ENCODE measurements at regions not wholly inside any gene's neighbourhood (a gene's known extent, or its start where the extent isn't known, plus 50 kb on each side); places are given as distances from the start of the nearest gene placed in this dataset.
"Not testable (repeated sequence)": the region's sequence is repeated elsewhere in the genome, so short reads cannot be mapped to it uniquely, and the experiment has no call there.

DNA sequence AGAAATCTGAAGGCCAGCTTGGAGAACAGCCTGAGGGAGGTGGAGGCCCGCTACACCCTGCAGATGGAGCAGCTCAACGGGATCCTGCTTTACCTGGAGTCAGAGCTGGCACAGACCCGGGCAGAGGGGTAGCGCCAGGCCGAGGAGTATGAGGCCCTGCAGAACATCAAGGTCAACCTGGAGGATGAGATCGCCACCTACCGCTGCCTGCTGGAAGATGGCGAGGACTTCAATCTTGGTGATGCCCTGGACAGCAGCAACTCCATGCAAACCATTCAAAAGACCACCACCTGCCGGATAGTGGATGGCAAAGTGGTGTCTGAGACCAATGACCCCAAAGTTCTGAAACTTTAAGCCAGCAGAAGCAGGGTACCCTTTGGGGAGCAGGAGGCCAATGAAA, 318.4 kb downstream of the ZFHX3 start:
- H3K27me3 ChIP-seq (ENCODE audit: control insufficient read depth in 2 of 2, insufficient read depth in 2 of 2, low read length in 2 of 2); H3K9me3 ChIP-seq (replicated peaks in 1 of 2; ENCODE audit: control insufficient read depth in 1 of 2, insufficient read depth in 1 of 2, low read length in 2 of 2); H3K36me3 Mint-ChIP-seq; H3K79me2 ChIP-seq (ENCODE audit: insufficient read depth, low read length); H3K4me2 ChIP-seq (replicated peaks; ENCODE audit: extremely low read depth, low read length, poor library complexity, severe bottlenecking); intact Hi-C loops (cut with micrococcal nuclease); H2AFZ ChIP-seq (ENCODE audit: insufficient read depth, low read depth, low read length, poor library complexity, severe bottlenecking); H3K27ac Mint-ChIP-seq; H3K9ac ChIP-seq (ENCODE audit: insufficient read depth, low read length, poor library complexity, severe bottlenecking); H3K27ac ChIP-seq (ENCODE audit: low read depth in 1 of 2, low read length in 2 of 2); H3K4me3 ChIP-seq (replicated peaks in 1 of 3; ENCODE audit: low read depth in 2 of 3, low read length in 3 of 3); H3K4me1 Mint-ChIP-seq; H3K4me3 Mint-ChIP-seq; H3K4me1 ChIP-seq (ENCODE audit: control insufficient read depth in 1 of 2, insufficient read depth in 2 of 2, low read length in 2 of 2); H3K27me3 Mint-ChIP-seq (ENCODE audit: low read depth in 3 of 3); H4K20me1 ChIP-seq (ENCODE audit: insufficient read depth, low read length); H3K36me3 ChIP-seq (replicated peaks in 1 of 2; ENCODE audit: control insufficient read depth in 1 of 2, insufficient read depth in 2 of 2, low read length in 2 of 2); DNase-seq: not testable (repeated sequence)
- WGBS (ENCODE audit: insufficient coverage), result 98% methylated on average over 5 of the region's 9 CpGs
- H3K9me3 Mint-ChIP-seq, result peaks cover 4 to 21% (median 9%) of the 10 kb centered on the region in 7 donors

- Mint-ChIP-seq H3K27ac (no peak overlapping the region), H3K27me3 (ENCODE audit: low read depth in 3 of 3) (no peaks in the 10 kb centered on the region), H3K4me3 (no peak overlapping the region), H3K9me3 (peaks cover 4 to 19% (median 6%) of the 10 kb centered on the region in 7 donors), H3K36me3 (peaks cover 0 to 3% of the 10 kb centered on the region in 2 donors), H3K4me1 (no peaks in the 10 kb centered on the region)
- Histone ChIP-seq H4K20me1 (ENCODE audit: insufficient read depth, low read length) (no peaks in the 10 kb centered on the region), H3K9ac (ENCODE audit: insufficient read depth, low read length, poor library complexity, severe bottlenecking) (no peak overlapping the region), H3K4me3 (replicated peaks in 1 of 3; ENCODE audit: low read depth in 2 of 3, low read length in 3 of 3) (no peak overlapping the region), H3K4me2 (replicated peaks; ENCODE audit: extremely low read depth, low read length, poor library complexity, severe bottlenecking) (no peak overlapping the region), H3K27ac (ENCODE audit: low read depth in 1 of 2, low read length in 2 of 2) (no peak overlapping the region), H3K4me1 (ENCODE audit: control insufficient read depth in 1 of 2, insufficient read depth in 2 of 2, low read length in 2 of 2) (no peaks in the 10 kb centered on the region), H3K27me3 (ENCODE audit: control insufficient read depth in 2 of 2, insufficient read depth in 2 of 2, low read length in 2 of 2) (no peaks in the 10 kb centered on the region), H3K36me3 (replicated peaks in 1 of 2; ENCODE audit: control insufficient read depth in 1 of 2, insufficient read depth in 2 of 2, low read length in 2 of 2) (no peaks in the 10 kb centered on the region), H3K79me2 (ENCODE audit: insufficient read depth, low read length) (no peaks in the 10 kb centered on the region), H2AFZ (ENCODE audit: insufficient read depth, low read depth, low read length, poor library complexity, severe bottlenecking) (no peak overlapping the region), H3K9me3 (replicated peaks in 1 of 2; ENCODE audit: control insufficient read depth in 1 of 2, insufficient read depth in 1 of 2, low read length in 2 of 2) (no peaks in the 10 kb centered on the region)
- TF ChIP-seq, protein P1, sequence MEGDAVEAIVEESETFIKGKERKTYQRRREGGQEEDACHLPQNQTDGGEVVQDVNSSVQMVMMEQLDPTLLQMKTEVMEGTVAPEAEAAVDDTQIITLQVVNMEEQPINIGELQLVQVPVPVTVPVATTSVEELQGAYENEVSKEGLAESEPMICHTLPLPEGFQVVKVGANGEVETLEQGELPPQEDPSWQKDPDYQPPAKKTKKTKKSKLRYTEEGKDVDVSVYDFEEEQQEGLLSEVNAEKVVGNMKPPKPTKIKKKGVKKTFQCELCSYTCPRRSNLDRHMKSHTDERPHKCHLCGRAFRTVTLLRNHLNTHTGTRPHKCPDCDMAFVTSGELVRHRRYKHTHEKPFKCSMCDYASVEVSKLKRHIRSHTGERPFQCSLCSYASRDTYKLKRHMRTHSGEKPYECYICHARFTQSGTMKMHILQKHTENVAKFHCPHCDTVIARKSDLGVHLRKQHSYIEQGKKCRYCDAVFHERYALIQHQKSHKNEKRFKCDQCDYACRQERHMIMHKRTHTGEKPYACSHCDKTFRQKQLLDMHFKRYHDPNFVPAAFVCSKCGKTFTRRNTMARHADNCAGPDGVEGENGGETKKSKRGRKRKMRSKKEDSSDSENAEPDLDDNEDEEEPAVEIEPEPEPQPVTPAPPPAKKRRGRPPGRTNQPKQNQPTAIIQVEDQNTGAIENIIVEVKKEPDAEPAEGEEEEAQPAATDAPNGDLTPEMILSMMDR (IDR thresholded peaks at IDR 0.05), result no peak
- no peak for DNase-seq
- 97% methylated on average over 7 of the region's 11 CpGs for WGBS (ENCODE audit: insufficient coverage)
- intact Hi-C loops (cut with micrococcal nuclease), result no loop called here
Observed at GRCh38 chr16:72728516-72728915, 319.4 kb downstream of the ZFHX3 start.
